ENCODE measurements at regions not wholly inside any gene's neighbourhood (a gene's known extent, or its start where the extent isn't known, plus 50 kb on each side); places are given as distances from the start of the nearest gene placed in this dataset.

DNA sequence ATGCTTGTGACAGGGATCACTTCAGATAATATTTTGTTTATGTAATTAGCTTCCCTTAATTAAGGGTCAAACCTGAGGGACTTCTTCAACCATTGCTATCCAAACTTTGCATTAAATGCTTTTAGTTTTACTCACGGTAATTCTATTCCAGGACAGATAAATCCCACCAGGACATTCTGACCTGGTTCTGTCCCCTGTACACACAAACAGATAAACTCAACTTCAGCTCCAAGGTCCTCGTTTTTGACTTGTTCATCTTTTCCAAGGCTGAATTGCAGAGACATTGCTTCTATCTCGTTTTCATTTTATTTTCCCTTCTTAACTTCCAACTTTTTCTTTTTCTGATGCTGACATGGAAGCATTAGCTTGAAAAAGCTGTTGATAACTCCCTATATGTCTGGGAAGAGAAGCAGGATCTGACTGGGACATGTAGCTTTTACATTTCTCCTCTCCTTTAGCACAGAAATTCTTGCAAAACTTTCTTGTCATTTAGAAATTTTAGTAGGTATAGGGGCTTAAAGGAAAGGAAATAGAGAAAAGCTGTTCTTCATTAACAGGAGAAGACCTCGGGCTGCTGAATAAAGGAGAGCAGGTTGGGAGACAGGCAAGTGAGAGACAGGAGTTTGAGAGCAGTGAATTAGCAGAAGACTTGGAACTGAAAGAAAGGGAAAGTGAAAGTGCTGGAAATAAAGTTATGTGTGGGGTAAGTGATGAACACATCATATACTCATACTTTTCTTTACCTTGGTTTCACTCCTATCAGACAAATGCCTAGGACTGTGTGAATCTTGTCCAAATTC is 231.7 kb upstream of the B3GALT2 start:
- TF ChIP-seq, protein P1, sequence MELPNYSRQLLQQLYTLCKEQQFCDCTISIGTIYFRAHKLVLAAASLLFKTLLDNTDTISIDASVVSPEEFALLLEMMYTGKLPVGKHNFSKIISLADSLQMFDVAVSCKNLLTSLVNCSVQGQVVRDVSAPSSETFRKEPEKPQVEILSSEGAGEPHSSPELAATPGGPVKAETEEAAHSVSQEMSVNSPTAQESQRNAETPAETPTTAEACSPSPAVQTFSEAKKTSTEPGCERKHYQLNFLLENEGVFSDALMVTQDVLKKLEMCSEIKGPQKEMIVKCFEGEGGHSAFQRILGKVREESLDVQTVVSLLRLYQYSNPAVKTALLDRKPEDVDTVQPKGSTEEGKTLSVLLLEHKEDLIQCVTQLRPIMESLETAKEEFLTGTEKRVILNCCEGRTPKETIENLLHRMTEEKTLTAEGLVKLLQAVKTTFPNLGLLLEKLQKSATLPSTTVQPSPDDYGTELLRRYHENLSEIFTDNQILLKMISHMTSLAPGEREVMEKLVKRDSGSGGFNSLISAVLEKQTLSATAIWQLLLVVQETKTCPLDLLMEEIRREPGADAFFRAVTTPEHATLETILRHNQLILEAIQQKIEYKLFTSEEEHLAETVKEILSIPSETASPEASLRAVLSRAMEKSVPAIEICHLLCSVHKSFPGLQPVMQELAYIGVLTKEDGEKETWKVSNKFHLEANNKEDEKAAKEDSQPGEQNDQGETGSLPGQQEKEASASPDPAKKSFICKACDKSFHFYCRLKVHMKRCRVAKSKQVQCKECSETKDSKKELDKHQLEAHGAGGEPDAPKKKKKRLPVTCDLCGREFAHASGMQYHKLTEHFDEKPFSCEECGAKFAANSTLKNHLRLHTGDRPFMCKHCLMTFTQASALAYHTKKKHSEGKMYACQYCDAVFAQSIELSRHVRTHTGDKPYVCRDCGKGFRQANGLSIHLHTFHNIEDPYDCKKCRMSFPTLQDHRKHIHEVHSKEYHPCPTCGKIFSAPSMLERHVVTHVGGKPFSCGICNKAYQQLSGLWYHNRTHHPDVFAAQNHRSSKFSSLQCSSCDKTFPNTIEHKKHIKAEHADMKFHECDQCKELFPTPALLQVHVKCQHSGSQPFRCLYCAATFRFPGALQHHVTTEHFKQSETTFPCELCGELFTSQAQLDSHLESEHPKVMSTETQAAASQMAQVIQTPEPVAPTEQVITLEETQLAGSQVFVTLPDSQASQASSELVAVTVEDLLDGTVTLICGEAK (IDR thresholded peaks at IDR 0.05; ENCODE audit: borderline replicate concordance) = no peak
- TF ChIP-seq CHD4 (IDR thresholded peaks at IDR 0.05) = no peak
- TF ChIP-seq CTCF (IDR thresholded peaks at IDR 0.05 in 2 of 3, conservative IDR thresholded peaks at IDR 0.05 in 1 of 3; ENCODE audit: control insufficient read depth in 2 of 3, extremely low read depth in 1 of 3, insufficient read depth in 1 of 3, low read depth in 3 of 3, low read length in 3 of 3) = no peak
- no peak for TF ChIP-seq SMC3 (IDR thresholded peaks at IDR 0.05; ENCODE audit: borderline replicate concordance, low read length)
- TF ChIP-seq GABPA (IDR thresholded peaks at IDR 0.05; ENCODE audit: low read depth) = no peak
- no peak for TF ChIP-seq FOXM1 (IDR thresholded peaks at IDR 0.05; ENCODE audit: low read depth, low read length)
